GM10266 (cell line): ENCODE measurements at regions not wholly inside any gene's neighbourhood (a gene's known extent, or its start where the extent isn't known, plus 50 kb on each side); places are given as distances from the start of the nearest gene placed in this dataset.

Source experiments
- DNase-seq: peaks from one replicate; pipeline ENCODE4 v3.0.0; 2012; ENCODE audit errors: extremely low spot score
- TF ChIP-seq, protein P1 (sequence below): IDR thresholded peaks from 2 replicates; pipeline ENCODE4 v1.5.1; 2012; ENCODE audit warnings: mild to moderate bottlenecking, low read depth; ENCODE audit not compliant: control insufficient read depth, insufficient read depth; ENCODE audit errors: missing control alignments

DNA sequence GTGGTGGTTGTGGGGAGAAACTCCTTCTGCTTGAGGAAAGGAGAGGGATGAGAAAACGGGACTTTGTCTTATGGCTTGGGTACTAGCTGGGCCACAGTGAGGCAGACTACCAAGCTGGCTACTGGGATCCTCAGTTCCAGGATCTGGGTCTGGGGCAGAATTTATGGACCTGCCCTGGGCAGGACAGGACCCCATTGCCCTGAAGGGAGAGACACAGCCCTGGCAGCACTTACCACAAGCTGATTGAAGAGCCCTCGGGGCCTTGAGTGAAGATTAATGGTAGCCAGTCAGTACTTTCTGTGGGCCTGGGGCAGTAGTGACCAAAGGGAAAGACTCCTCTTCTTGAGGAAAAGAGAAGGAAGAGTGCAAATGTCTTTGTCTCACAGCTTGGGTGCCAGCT, 799.7 kb downstream of the SI start:
- TF ChIP-seq, protein P1, sequence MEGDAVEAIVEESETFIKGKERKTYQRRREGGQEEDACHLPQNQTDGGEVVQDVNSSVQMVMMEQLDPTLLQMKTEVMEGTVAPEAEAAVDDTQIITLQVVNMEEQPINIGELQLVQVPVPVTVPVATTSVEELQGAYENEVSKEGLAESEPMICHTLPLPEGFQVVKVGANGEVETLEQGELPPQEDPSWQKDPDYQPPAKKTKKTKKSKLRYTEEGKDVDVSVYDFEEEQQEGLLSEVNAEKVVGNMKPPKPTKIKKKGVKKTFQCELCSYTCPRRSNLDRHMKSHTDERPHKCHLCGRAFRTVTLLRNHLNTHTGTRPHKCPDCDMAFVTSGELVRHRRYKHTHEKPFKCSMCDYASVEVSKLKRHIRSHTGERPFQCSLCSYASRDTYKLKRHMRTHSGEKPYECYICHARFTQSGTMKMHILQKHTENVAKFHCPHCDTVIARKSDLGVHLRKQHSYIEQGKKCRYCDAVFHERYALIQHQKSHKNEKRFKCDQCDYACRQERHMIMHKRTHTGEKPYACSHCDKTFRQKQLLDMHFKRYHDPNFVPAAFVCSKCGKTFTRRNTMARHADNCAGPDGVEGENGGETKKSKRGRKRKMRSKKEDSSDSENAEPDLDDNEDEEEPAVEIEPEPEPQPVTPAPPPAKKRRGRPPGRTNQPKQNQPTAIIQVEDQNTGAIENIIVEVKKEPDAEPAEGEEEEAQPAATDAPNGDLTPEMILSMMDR: no peak

DNA sequence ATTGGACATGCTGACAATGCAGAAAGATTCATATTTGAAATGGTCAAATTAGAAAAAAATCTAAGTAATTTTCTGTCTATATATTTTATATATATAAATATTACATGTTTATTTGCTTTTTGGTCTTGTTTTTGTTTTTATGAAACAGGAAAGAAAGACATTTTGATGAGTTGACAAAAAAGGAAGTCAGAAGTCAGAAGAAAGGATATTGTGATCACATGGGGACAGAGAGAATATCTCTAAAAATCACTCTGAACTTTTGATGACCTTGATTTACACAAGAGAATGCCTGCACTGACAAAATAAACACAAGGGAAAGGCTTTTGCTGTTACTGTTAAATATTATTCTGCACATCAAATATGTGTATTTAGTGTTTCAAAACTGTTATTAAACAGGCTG, 811.2 kb downstream of the SI start:
- no peak for DNase-seq
- TF ChIP-seq, protein P1: no peak

More for the DNA sequence above, 799.7 kb downstream of the SI start:
- no peak for DNase-seq

DNA sequence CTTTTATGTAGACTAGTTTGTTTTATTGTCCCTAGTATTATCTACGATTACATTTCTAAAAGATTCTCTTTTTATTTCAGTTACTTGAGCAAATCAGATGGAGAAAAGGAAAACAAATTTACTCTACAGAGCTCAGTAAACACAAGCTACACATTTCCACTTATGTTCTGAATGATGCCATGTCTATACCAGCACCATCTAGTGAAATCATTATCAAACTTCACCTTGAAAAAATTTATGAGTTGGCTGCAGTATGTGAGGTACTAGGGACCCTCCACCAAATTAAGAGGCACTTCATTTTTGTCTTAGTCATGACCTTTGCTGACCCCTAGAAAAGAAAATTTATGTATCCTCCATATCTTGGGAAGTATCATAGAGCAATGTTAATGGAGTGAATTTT, 827.4 kb downstream of the SI start:
- TF ChIP-seq, protein P1: no peak
- DNase-seq: no peak

DNA sequence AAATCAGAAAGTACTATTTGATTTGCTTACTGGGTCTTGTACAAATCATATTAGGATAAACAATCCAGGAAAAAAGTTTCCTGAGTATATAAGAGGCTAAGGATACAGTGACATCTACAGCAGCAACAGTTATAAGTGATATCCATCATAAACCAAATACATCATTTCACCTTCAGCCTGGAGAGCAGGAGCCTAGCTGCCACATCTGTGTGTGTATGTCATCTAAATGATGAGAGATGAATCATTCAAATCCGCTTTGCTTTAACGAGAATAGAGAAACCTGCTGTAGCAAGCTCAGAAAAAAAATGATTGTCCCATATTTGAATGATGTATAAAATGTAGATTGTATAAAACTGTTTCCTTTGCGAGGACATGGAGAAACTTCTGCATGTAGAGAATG, 841.4 kb downstream of the SI start:
- DNase-seq: no peak
- TF ChIP-seq, protein P1: no peak

DNA sequence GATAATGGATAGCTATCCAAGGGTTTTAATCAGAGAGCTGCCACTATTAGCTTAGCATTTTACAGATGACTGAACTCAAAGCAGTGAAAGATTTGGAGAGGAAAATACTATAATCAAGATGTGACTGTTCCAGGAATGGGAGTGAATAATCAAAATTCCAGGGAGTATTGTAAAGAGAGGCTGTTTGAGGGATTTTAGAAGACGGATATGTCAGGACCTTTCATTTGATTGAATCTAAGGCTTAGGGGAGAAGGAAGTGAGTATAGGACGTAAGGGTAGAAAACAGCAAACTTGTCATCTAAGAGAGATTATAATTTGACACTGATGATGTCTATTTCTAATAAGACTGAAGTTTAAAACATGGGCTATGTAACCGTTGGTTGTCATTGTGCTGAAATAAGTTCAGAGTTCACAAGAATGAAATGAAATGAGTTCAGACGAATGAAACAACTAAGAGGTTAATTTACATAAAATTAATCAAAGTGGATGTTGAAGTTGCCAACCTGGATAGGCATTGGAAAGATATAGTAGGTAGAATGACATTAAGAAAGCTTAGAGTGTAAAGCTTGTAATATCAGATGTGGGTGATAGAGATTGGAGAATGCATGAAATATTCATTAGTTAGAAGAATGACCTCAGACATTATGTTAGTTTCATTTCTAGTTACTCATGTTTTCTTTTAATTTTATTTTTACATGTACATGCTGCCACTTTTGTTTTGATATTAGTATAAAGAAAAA, 842.8 kb downstream of the SI start:
- no peak for DNase-seq
- TF ChIP-seq, protein P1: no peak

DNA sequence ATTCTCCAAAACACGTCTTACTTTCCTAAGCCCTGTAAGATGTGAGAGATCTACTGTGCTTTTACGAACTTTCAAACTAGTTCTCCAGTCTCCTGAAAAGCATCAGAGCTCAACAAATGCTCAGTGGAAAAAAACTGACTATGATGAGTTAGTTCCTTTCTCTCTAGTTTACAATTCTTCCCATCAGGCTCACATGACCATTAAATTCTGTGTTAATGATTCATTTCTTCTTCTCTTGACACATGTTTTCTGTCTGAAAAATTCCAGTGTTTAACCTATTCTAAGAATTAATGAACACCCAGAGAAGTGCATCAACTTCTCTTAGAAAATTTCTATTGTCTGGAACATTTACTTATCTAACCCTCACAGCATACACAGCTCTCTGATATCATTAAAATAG, 844.3 kb downstream of the SI start:
- TF ChIP-seq, protein P1: no peak
- no peak for DNase-seq

DNA sequence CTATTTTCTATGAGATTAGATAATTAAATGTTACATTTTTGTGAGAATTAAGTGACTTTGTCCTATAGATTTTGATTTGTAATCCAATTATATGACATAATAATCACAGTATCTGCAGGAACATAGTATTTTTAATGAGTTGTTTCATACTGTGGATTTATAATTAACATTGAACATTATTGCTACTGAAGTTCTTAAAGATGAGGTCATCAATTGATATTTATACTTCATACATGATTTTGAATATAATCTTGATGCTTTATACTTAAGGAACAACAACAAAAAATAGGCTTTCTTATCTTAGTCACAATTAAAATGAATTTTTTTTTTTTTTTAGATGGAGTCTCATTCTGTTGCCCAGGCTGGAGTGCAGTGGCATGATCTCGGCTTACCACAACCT, 846.6 kb downstream of the SI start:
- TF ChIP-seq, protein P1: no peak
- DNase-seq: no peak
